Nephron progenitor cell (in vitro differentiated cells): ENCODE measurements at regions not wholly inside any gene's neighbourhood (a gene's known extent, or its start where the extent isn't known, plus 50 kb on each side); places are given as distances from the start of the nearest gene placed in this dataset.

Source experiments
- DNase-seq: peaks from one replicate; pipeline ENCODE4 v3.0.0; 2021
- H3K27ac Mint-ChIP-seq: 2 replicates; pipeline ENCODE4 v1.8.0; 2021; ENCODE audit warnings: mild to moderate bottlenecking, moderate library complexity, mixed read lengths
- H3K27me3 Mint-ChIP-seq: 2 replicates; pipeline ENCODE4 v1.8.0; 2021; ENCODE audit warnings: mild to moderate bottlenecking, low read depth, mixed read lengths; ENCODE audit not compliant: poor library complexity
- H3K36me3 Mint-ChIP-seq: 2 replicates; pipeline ENCODE4 v1.8.0; 2021; ENCODE audit warnings: low read depth, mixed read lengths
- H3K4me1 Mint-ChIP-seq: 2 replicates; pipeline ENCODE4 v1.8.0; 2021; ENCODE audit warnings: mixed read lengths
- H3K4me3 Mint-ChIP-seq: 2 replicates; pipeline ENCODE4 v1.8.0; 2021; ENCODE audit warnings: mild to moderate bottlenecking, moderate library complexity, mixed read lengths
- H3K9me3 Mint-ChIP-seq: 2 replicates; pipeline ENCODE4 v1.8.0; 2021; ENCODE audit warnings: mild to moderate bottlenecking, moderate library complexity, mixed read lengths
- CTCF ChIP-seq: fragments of 200-600 bp; sonication (generic); IDR thresholded peaks from 2 replicates; pipeline ENCODE4 v1.5.0; 2021; ENCODE audit warnings: antibody characterized with exemption

DNA sequence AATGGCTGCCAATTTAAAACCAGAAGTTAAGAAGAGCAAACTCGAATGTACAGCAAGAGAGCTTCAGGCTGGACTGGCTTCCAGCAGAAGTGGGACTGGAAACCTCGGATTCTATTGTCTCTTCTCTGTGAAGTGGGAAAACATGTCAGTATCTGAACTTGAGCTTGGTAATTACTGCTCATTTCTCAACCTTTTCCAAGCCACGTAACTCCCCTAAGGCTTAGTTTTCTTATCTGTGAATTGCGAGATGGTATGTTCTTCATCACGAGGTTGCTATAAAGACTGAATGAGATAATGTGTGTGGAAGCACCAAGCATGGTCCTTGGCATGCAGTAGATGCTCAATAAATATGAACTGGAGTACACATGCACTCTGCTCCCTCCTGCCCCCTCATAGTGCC, 259.4 kb upstream of the SPRED2 start:
- Mint-ChIP-seq H3K27ac (no peak overlapping the region), H3K27me3 (peaks cover 4% of the 10 kb centered on the region), H3K36me3 (no peaks in the 10 kb centered on the region), H3K4me1 (peaks cover 25% of the 10 kb centered on the region), H3K4me3 (no peak overlapping the region), H3K9me3 (no peaks in the 10 kb centered on the region)
- DNase-seq = no peak
- TF ChIP-seq CTCF = no peak

- no peak overlapping the region for H3K27ac Mint-ChIP-seq
- TF ChIP-seq CTCF = no peak
- no peak overlapping the region for H3K4me3 Mint-ChIP-seq
- H3K27me3 Mint-ChIP-seq = peaks cover 2% of the 10 kb centered on the region
- H3K9me3 Mint-ChIP-seq = peaks cover 4% of the 10 kb centered on the region
- H3K4me1 Mint-ChIP-seq = peaks cover 25% of the 10 kb centered on the region
- DNase-seq = no peak
- H3K36me3 Mint-ChIP-seq = no peaks in the 10 kb centered on the region
Measured at GRCh38 chr2:65688141-65688886, 255.9 kb upstream of the SPRED2 start.

- Mint-ChIP-seq H3K4me3 (no peak overlapping the region), H3K4me1 (peaks cover 25% of the 10 kb centered on the region), H3K27ac (no peak overlapping the region), H3K9me3 (peaks cover 9% of the 10 kb centered on the region), H3K36me3 (peaks cover 3% of the 10 kb centered on the region), H3K27me3 (peaks cover 4% of the 10 kb centered on the region)
- no peak for DNase-seq
- TF ChIP-seq CTCF = no peak
Measured at GRCh38 chr2:65687614-65688013, 255.2 kb upstream of the SPRED2 start.

- peaks cover 3% of the 10 kb centered on the region for H3K36me3 Mint-ChIP-seq
- DNase-seq = no peak
- peaks cover 4% of the 10 kb centered on the region for H3K27me3 Mint-ChIP-seq
- H3K4me3 Mint-ChIP-seq = no peak overlapping the region
- H3K27ac Mint-ChIP-seq = no peak overlapping the region
- peaks cover 15% of the 10 kb centered on the region for H3K9me3 Mint-ChIP-seq
- peaks cover 25% of the 10 kb centered on the region for H3K4me1 Mint-ChIP-seq
- no peak for TF ChIP-seq CTCF
Measured at GRCh38 chr2:65686928-65687521, 254.6 kb upstream of the SPRED2 start.

- Mint-ChIP-seq H3K4me1 (peaks cover 5% of the 10 kb centered on the region), H3K9me3 (peaks cover 32% of the 10 kb centered on the region), H3K27ac (no peak overlapping the region), H3K27me3 (peaks cover 4% of the 10 kb centered on the region), H3K4me3 (no peak overlapping the region), H3K36me3 (peaks cover 3% of the 10 kb centered on the region)
- DNase-seq = no peak
- no peak for TF ChIP-seq CTCF
Measured at GRCh38 chr2:65681503-65681902, 249.1 kb upstream of the SPRED2 start.
